Lung (tissue), 11 donors: ENCODE measurements at regions not wholly inside any gene's neighbourhood (a gene's known extent, or its start where the extent isn't known, plus 50 kb on each side); places are given as distances from the start of the nearest gene placed in this dataset.

Source experiments
- ATAC-seq: fragments of 200-7000 bp; cut with Tn5 transposase; one replicate; pipeline ENCODE4 v1.9.1; 2020; ENCODE audit warnings: moderate number of reproducible peaks; ENCODE audit not compliant: insufficient read depth, low FRiP score
- DNase-seq, 3 donors: peaks; one replicate each; pipeline ENCODE4 v3.0.0-alpha.2; 2013 to 2017
- H3K27ac ChIP-seq, 2 donors: one replicate each; pipeline ENCODE4 v1.5.1; 2013; ENCODE audit warnings: mild to moderate bottlenecking in 2 of 2, moderate library complexity in 2 of 2, control low read depth in 1 of 2, inconsistent platforms in 1 of 2, low read depth in 1 of 2, low read length in 1 of 2
- H3K27me3 ChIP-seq, 3 donors: one replicate each; pipeline ENCODE4 v1.5.1; 2013; ENCODE audit warnings: low read length in 2 of 3; ENCODE audit not compliant: control insufficient read depth in 3 of 3, insufficient read depth in 3 of 3
- H3K36me3 ChIP-seq, 4 donors: one replicate each; pipeline ENCODE4 v1.5.1; 2013; ENCODE audit warnings: low read length in 4 of 4, mild to moderate bottlenecking in 1 of 4, moderate library complexity in 1 of 4; ENCODE audit not compliant: control insufficient read depth in 4 of 4, insufficient read depth in 4 of 4
- H3K4me1 ChIP-seq, 5 donors: one replicate each; pipeline ENCODE4 v1.5.1; 2013; ENCODE audit warnings: low read length in 5 of 5, mild to moderate bottlenecking in 2 of 5, moderate library complexity in 1 of 5; ENCODE audit not compliant: control insufficient read depth in 5 of 5, insufficient read depth in 5 of 5
- H3K4me3 ChIP-seq: one replicate; pipeline ENCODE4 v1.5.1; 2013; ENCODE audit warnings: mild to moderate bottlenecking, control low read depth, moderate library complexity
- H3K9ac ChIP-seq, 2 donors: one replicate each; pipeline ENCODE4 v1.5.1; 2013; ENCODE audit warnings: low read length in 2 of 2, control low read depth in 1 of 2; ENCODE audit not compliant: insufficient read depth in 1 of 2
- H3K9me3 ChIP-seq, 4 donors: one replicate each; pipeline ENCODE4 v1.5.1; 2013; ENCODE audit warnings: low read length in 3 of 4, mild to moderate bottlenecking in 1 of 4, moderate library complexity in 1 of 4; ENCODE audit not compliant: control insufficient read depth in 4 of 4, insufficient read depth in 3 of 4
- WGBS, 2 donors: extraction: QIAGEN DNeasy Blood & Tissue Kit; methylation state at CpG; one replicate each; pipeline ENCODE4 v1.1.7; 2013; 5-methylcytosine and 5-hydroxymethylcytosine counted together
- TF ChIP-seq, protein P1 (sequence below): IDR thresholded peaks from 2 replicates; pipeline ENCODE4 v1.5.1; 2012; ENCODE audit warnings: mild to moderate bottlenecking; ENCODE audit errors: control extremely low read depth, extremely low read depth
- donor health status: control.
- donor health status: control.
- donor health status: Bipolar disorder and iron deficiency.
- donor health status: healthy.
- donor health status: DM: yes; HTN: yes; CAD: no.

GRCh38 chr9:23258569-23258968 lies 567.5 kb downstream of the ELAVL2 start:
- no peak for DNase-seq
- Histone ChIP-seq H3K36me3 (no peaks in the 10 kb centered on the region), H3K27ac (no peak overlapping the region), H3K9ac (no peak overlapping the region), H3K9me3 (no peaks in the 10 kb centered on the region), H3K4me1 (no peaks in the 10 kb centered on the region), H3K27me3 (no peaks in the 10 kb centered on the region), H3K4me3 (no peak overlapping the region)
- TF ChIP-seq, protein P1, sequence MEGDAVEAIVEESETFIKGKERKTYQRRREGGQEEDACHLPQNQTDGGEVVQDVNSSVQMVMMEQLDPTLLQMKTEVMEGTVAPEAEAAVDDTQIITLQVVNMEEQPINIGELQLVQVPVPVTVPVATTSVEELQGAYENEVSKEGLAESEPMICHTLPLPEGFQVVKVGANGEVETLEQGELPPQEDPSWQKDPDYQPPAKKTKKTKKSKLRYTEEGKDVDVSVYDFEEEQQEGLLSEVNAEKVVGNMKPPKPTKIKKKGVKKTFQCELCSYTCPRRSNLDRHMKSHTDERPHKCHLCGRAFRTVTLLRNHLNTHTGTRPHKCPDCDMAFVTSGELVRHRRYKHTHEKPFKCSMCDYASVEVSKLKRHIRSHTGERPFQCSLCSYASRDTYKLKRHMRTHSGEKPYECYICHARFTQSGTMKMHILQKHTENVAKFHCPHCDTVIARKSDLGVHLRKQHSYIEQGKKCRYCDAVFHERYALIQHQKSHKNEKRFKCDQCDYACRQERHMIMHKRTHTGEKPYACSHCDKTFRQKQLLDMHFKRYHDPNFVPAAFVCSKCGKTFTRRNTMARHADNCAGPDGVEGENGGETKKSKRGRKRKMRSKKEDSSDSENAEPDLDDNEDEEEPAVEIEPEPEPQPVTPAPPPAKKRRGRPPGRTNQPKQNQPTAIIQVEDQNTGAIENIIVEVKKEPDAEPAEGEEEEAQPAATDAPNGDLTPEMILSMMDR: no peak
- 85 to 90% methylated on average over 1 of the region's 1 CpG for WGBS, 2 donors
- ATAC-seq: no peak

DNA sequence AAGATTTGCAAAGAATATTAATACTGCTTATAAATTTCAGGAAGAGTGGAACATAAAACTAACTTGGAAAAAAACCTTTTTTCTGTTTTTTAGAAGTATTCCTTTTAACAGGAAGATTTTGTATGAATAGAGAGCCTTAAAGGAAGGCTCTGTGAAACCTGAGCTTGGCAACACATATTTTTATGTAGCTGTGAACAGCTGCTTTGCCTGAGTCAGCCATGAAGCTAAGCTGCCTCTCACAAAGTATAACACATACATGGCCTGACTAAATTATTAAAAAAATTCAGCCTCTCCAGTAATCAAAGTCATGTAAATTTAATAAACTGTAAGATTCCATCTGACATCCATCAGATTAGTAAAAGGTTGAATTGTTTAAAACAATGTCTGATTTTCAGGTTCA lies 547.5 kb downstream of the ELAVL2 start:
- DNase-seq: no peak
- no peaks in the 10 kb centered on the region for H3K4me1 ChIP-seq
- TF ChIP-seq, protein P1: no peak

GRCh38 chr9:23287390-23287789 lies 538.6 kb downstream of the ELAVL2 start:
- Histone ChIP-seq H3K36me3 (no peaks in the 10 kb centered on the region), H3K4me3 (no peak overlapping the region), H3K27me3 (no peaks in the 10 kb centered on the region), H3K4me1 (no peaks in the 10 kb centered on the region), H3K9ac (no peak overlapping the region), H3K27ac (no peak overlapping the region), H3K9me3 (no peaks in the 10 kb centered on the region)
- TF ChIP-seq, protein P1: no peak
- 32 to 53% methylated on average over 1 of the region's 1 CpG for WGBS, 2 donors
- no peak for DNase-seq
- no peak for ATAC-seq

More for the DNA sequence above, 547.5 kb downstream of the ELAVL2 start:
- Histone ChIP-seq H3K9ac (no peak overlapping the region), H3K27me3 (no peaks in the 10 kb centered on the region), H3K27ac (no peak overlapping the region), H3K9me3 (no peaks in the 10 kb centered on the region), H3K4me3 (no peak overlapping the region), H3K36me3 (no peaks in the 10 kb centered on the region)
- no peak for ATAC-seq

- Histone ChIP-seq H3K27me3 (no peaks in the 10 kb centered on the region), H3K9ac (no peak overlapping the region), H3K9me3 (no peaks in the 10 kb centered on the region), H3K4me3 (no peak overlapping the region), H3K4me1 (no peaks in the 10 kb centered on the region), H3K36me3 (no peaks in the 10 kb centered on the region), H3K27ac (no peak overlapping the region)
- DNase-seq (no peak), ATAC-seq (no peak)
- TF ChIP-seq, protein P1: no peak
- WGBS, 2 donors: 39 to 49% methylated on average over 4 of the region's 4 CpGs
Observed at GRCh38 chr9:23288545-23288944, 537.5 kb downstream of the ELAVL2 start.
